Colonic mucosa (tissue), 4 donors: ENCODE measurements at regions not wholly inside any gene's neighbourhood (a gene's known extent, or its start where the extent isn't known, plus 50 kb on each side); places are given as distances from the start of the nearest gene placed in this dataset.

Experiments used
- DNase-seq: peaks from one replicate; pipeline ENCODE4 v3.0.0-alpha.2; 2020
- H3K27ac ChIP-seq: fragments of 200-600 bp; one replicate; pipeline ENCODE4 v1.8.0; 2021
- H3K27me3 ChIP-seq: fragments of 200-600 bp; one replicate; pipeline ENCODE4 v1.8.0; 2021
- H3K36me3 ChIP-seq: fragments of 200-600 bp; one replicate; pipeline ENCODE4 v1.8.0; 2021
- H3K4me1 ChIP-seq: fragments of 200-600 bp; one replicate; pipeline ENCODE4 v1.8.0; 2021; ENCODE audit warnings: mild to moderate bottlenecking
- H3K4me3 ChIP-seq: fragments of 200-600 bp; one replicate; pipeline ENCODE4 v1.8.0; 2021
- H3K9ac ChIP-seq, 2 donors: one replicate each; pipeline ENCODE4 v1.7.0; 2013; ENCODE audit warnings: control low read depth in 2 of 2, low read depth in 2 of 2, low read length in 2 of 2
- H3K9me3 ChIP-seq: fragments of 200-600 bp; one replicate; pipeline ENCODE4 v1.8.0; 2021
- intact Hi-C: fragments of 100-400 bp; cut with DNase I; formaldehyde crosslinking; loops from one replicate; pipeline ENCODE4 v1.14.1; 2022
- TF ChIP-seq, protein P1 (sequence below): fragments of 200-600 bp; IDR thresholded peaks from one replicate; pipeline ENCODE4 v1.8.0; 2022; ENCODE audit warnings: antibody characterized with exemption, mild to moderate bottlenecking
- donor health status: healthy.
- donor health status: DM: no; HTN: no; CAD: no.
- donor health status: DM: no; HTN: no; CAD: no.

DNA sequence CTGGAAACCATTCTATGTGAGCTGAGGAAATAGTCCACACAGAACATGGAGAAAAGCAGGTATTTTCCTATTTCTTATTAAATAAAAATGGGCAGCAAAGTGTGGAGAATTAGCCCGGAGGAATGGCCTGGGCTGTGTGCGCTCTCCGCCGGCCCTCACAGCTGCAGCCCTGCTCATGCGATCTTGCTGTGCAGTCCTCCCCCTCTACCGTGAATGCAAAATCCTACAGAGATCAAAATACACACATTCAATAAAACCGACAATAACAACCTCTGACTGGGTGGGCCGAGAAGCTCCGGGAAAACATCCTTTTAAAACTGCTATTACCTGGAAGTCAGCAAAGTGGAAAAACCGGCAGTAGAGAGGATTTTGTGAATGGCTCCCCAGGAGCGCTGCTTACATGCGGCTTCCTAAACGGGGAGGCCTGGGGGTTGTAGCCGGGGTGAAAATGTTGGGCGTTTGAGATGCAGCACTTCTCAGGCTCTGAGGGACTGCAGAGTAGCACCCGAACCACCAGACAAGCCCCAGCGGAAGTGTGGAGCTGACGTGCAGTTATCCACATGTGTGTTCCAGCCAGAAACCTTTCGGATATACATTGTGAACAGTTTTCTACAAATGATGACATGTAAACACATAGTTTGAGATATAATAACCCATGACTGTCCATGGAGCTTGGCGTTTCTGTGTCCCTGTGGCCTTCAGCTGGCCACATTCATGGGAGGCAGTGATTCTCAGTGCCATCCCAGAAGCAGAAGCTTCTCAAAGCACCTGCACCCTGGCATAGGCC, 94.2 kb upstream of the ALKAL2 start:
- no peaks in the 10 kb centered on the region for H3K4me1 ChIP-seq
- H3K27ac ChIP-seq = no peak overlapping the region
- DNase-seq = no peak
- intact Hi-C loops = no loop called here
- H3K9me3 ChIP-seq = no peaks in the 10 kb centered on the region
- no peaks in the 10 kb centered on the region for H3K36me3 ChIP-seq
- TF ChIP-seq, protein P1, sequence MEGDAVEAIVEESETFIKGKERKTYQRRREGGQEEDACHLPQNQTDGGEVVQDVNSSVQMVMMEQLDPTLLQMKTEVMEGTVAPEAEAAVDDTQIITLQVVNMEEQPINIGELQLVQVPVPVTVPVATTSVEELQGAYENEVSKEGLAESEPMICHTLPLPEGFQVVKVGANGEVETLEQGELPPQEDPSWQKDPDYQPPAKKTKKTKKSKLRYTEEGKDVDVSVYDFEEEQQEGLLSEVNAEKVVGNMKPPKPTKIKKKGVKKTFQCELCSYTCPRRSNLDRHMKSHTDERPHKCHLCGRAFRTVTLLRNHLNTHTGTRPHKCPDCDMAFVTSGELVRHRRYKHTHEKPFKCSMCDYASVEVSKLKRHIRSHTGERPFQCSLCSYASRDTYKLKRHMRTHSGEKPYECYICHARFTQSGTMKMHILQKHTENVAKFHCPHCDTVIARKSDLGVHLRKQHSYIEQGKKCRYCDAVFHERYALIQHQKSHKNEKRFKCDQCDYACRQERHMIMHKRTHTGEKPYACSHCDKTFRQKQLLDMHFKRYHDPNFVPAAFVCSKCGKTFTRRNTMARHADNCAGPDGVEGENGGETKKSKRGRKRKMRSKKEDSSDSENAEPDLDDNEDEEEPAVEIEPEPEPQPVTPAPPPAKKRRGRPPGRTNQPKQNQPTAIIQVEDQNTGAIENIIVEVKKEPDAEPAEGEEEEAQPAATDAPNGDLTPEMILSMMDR = no peak
- H3K27me3 ChIP-seq = no peaks in the 10 kb centered on the region
- H3K9ac ChIP-seq = no peak overlapping the region
- no peak overlapping the region for H3K4me3 ChIP-seq

- Histone ChIP-seq H3K9ac (no peak overlapping the region), H3K4me3 (no peak overlapping the region), H3K9me3 (no peaks in the 10 kb centered on the region), H3K4me1 (no peaks in the 10 kb centered on the region), H3K27ac (no peak overlapping the region), H3K36me3 (no peaks in the 10 kb centered on the region), H3K27me3 (no peaks in the 10 kb centered on the region)
- intact Hi-C loops = no loop called here
- TF ChIP-seq, protein P1 = no peak
- DNase-seq = no peak
Observed at GRCh38 chr2:381181-381580, 93.3 kb upstream of the ALKAL2 start.

- Histone ChIP-seq H3K36me3 (no peaks in the 10 kb centered on the region), H3K4me1 (no peaks in the 10 kb centered on the region), H3K9me3 (no peaks in the 10 kb centered on the region), H3K9ac (no peak overlapping the region), H3K27me3 (no peaks in the 10 kb centered on the region), H3K4me3 (no peak overlapping the region), H3K27ac (no peak overlapping the region)
- DNase-seq = no peak
- TF ChIP-seq, protein P1 = no peak
- intact Hi-C loops = no loop called here
Observed at GRCh38 chr2:380772-381171, 92.9 kb upstream of the ALKAL2 start.

DNA sequence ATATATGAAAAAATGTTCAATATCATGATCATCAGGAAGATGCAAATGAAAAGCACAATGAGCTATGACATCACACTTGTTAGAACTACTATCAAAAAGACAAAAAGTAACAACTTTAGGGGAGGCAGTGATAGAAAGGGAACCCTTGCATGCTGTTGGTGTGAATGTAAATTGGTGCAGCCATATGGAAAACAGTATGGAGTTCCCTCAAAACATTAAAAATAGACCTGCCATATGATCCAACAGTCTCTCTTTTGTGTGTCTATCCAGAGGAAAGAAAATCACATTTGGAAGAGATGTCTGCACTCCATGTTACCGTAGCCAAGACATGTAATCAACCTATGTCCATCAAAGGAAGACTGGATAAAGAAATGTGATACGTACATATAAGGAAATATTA, 92.3 kb upstream of the ALKAL2 start:
- no peaks in the 10 kb centered on the region for H3K36me3 ChIP-seq
- H3K27me3 ChIP-seq = no peaks in the 10 kb centered on the region
- H3K4me1 ChIP-seq = no peaks in the 10 kb centered on the region
- DNase-seq = no peak
- intact Hi-C loops = no loop called here
- H3K4me3 ChIP-seq = no peak overlapping the region
- TF ChIP-seq, protein P1 = no peak
- H3K27ac ChIP-seq = no peak overlapping the region
- no peak overlapping the region for H3K9ac ChIP-seq
- H3K9me3 ChIP-seq = no peaks in the 10 kb centered on the region

DNA sequence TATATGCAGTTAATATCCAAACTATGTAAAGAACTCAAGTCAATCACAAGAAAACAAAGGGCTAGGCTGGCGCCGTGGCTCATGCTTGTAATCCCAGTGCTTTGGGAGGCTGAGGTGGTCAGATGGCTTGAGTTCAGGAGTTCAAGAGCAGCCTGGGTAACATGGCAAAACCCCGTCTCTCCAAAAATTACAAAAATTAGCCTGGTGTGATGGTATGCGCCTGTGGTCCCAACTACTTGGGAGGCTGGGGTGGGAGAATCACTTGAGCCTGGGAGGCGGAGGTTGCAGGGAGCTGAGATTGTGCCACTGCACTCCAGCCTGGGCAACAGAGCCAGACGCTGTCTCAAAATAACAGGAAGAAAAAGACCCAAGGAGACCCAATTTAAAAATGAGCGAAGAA, 91.9 kb upstream of the ALKAL2 start:
- Histone ChIP-seq H3K4me1 (no peaks in the 10 kb centered on the region), H3K27me3 (no peaks in the 10 kb centered on the region), H3K9ac (no peak overlapping the region), H3K27ac (no peak overlapping the region), H3K4me3 (no peak overlapping the region), H3K9me3 (no peaks in the 10 kb centered on the region), H3K36me3 (no peaks in the 10 kb centered on the region)
- intact Hi-C loops = no loop called here
- no peak for DNase-seq
- TF ChIP-seq, protein P1 = no peak
